ENCODE measurements at regions not wholly inside any gene's neighbourhood (a gene's known extent, or its start where the extent isn't known, plus 50 kb on each side); places are given as distances from the start of the nearest gene placed in this dataset.
"Not testable (repeated sequence)": the region's sequence is repeated elsewhere in the genome, so short reads cannot be mapped to it uniquely, and the experiment has no call there.

- no peak overlapping the region for H3K27ac ChIP-seq (ENCODE audit: low read depth in 1 of 2, low read length in 1 of 2)
- H3K27me3 ChIP-seq (ENCODE audit: control insufficient read depth in 2 of 2, insufficient read depth in 1 of 2, low read length in 1 of 2), result no peaks in the 10 kb centered on the region
- DNase-seq (ENCODE audit: low read depth in 6 of 9, low spot score in 9 of 9), result no peak
- no peaks in the 10 kb centered on the region for H3K4me1 ChIP-seq (ENCODE audit: control insufficient read depth in 2 of 2, insufficient read depth in 2 of 2, low read length in 2 of 2)
- H3K4me3 ChIP-seq (ENCODE audit: low read length in 2 of 2), result no peak overlapping the region
- 98% methylated on average over 8 of the region's 8 CpGs for WGBS
- H3K36me3 ChIP-seq (ENCODE audit: control insufficient read depth in 2 of 2, insufficient read depth in 2 of 2, low read length in 1 of 2), result no peaks in the 10 kb centered on the region
- H3K9me3 ChIP-seq (ENCODE audit: control insufficient read depth in 2 of 2, insufficient read depth in 1 of 2, low read length in 1 of 2), result no peaks in the 10 kb centered on the region
Observed at GRCh38 chr2:37753758-37754157, 82.3 kb upstream of the CDC42EP3 start.

- 95% methylated on average over 1 of the region's 1 CpG for WGBS
- H3K4me1 ChIP-seq (ENCODE audit: control insufficient read depth in 2 of 2, insufficient read depth in 2 of 2, low read length in 2 of 2); H3K27ac ChIP-seq (ENCODE audit: low read depth in 1 of 2, low read length in 1 of 2); H3K27me3 ChIP-seq (ENCODE audit: control insufficient read depth in 2 of 2, insufficient read depth in 1 of 2, low read length in 1 of 2); H3K9me3 ChIP-seq (ENCODE audit: control insufficient read depth in 2 of 2, insufficient read depth in 1 of 2, low read length in 1 of 2); H3K36me3 ChIP-seq (ENCODE audit: control insufficient read depth in 2 of 2, insufficient read depth in 2 of 2, low read length in 1 of 2); H3K4me3 ChIP-seq (ENCODE audit: low read length in 2 of 2); DNase-seq (ENCODE audit: low read depth in 6 of 9, low spot score in 9 of 9): not testable (repeated sequence)
Observed at GRCh38 chr2:37755961-37756559, 84.6 kb upstream of the CDC42EP3 start.

GRCh38 chr2:37757456-37757855 lies 86.0 kb upstream of the CDC42EP3 start:
- not testable (repeated sequence) for H3K9me3 ChIP-seq (ENCODE audit: control insufficient read depth in 2 of 2, insufficient read depth in 1 of 2, low read length in 1 of 2); DNase-seq (ENCODE audit: low read depth in 6 of 9, low spot score in 9 of 9); H3K27me3 ChIP-seq (ENCODE audit: control insufficient read depth in 2 of 2, insufficient read depth in 1 of 2, low read length in 1 of 2); H3K4me1 ChIP-seq (ENCODE audit: control insufficient read depth in 2 of 2, insufficient read depth in 2 of 2, low read length in 2 of 2); H3K27ac ChIP-seq (ENCODE audit: low read depth in 1 of 2, low read length in 1 of 2); H3K36me3 ChIP-seq (ENCODE audit: control insufficient read depth in 2 of 2, insufficient read depth in 2 of 2, low read length in 1 of 2); H3K4me3 ChIP-seq (ENCODE audit: low read length in 2 of 2)

- not testable (repeated sequence) for H3K36me3 ChIP-seq (ENCODE audit: control insufficient read depth in 2 of 2, insufficient read depth in 2 of 2, low read length in 1 of 2); H3K4me3 ChIP-seq (ENCODE audit: low read length in 2 of 2); H3K27me3 ChIP-seq (ENCODE audit: control insufficient read depth in 2 of 2, insufficient read depth in 1 of 2, low read length in 1 of 2); H3K27ac ChIP-seq (ENCODE audit: low read depth in 1 of 2, low read length in 1 of 2); DNase-seq (ENCODE audit: low read depth in 6 of 9, low spot score in 9 of 9); H3K4me1 ChIP-seq (ENCODE audit: control insufficient read depth in 2 of 2, insufficient read depth in 2 of 2, low read length in 2 of 2); H3K9me3 ChIP-seq (ENCODE audit: control insufficient read depth in 2 of 2, insufficient read depth in 1 of 2, low read length in 1 of 2)
- 98% methylated on average over 1 of the region's 1 CpG for WGBS
Observed at GRCh38 chr2:37758141-37758601, 86.7 kb upstream of the CDC42EP3 start.

GRCh38 chr2:37759989-37760388 lies 88.5 kb upstream of the CDC42EP3 start:
- DNase-seq (ENCODE audit: low read depth in 6 of 9, low spot score in 9 of 9), result not testable (repeated sequence)

GRCh38 chr2:37760471-37760870 lies 89.0 kb upstream of the CDC42EP3 start:
- H3K36me3 ChIP-seq (ENCODE audit: control insufficient read depth in 2 of 2, insufficient read depth in 2 of 2, low read length in 1 of 2), result no peaks in the 10 kb centered on the region
- no peaks in the 10 kb centered on the region for H3K27me3 ChIP-seq (ENCODE audit: control insufficient read depth in 2 of 2, insufficient read depth in 1 of 2, low read length in 1 of 2)
- H3K9me3 ChIP-seq (ENCODE audit: control insufficient read depth in 2 of 2, insufficient read depth in 1 of 2, low read length in 1 of 2), result no peaks in the 10 kb centered on the region
- WGBS, result 80% methylated on average over 6 of the region's 6 CpGs
- DNase-seq (ENCODE audit: low read depth in 6 of 9, low spot score in 9 of 9), result no peak
- H3K4me3 ChIP-seq (ENCODE audit: low read length in 2 of 2), result no peak overlapping the region
- H3K4me1 ChIP-seq (ENCODE audit: control insufficient read depth in 2 of 2, insufficient read depth in 2 of 2, low read length in 2 of 2), result no peaks in the 10 kb centered on the region
- H3K27ac ChIP-seq (ENCODE audit: low read depth in 1 of 2, low read length in 1 of 2), result no peak overlapping the region

More at GRCh38 chr2:37759989-37760388, 88.5 kb upstream of the CDC42EP3 start:
- H3K27me3 ChIP-seq (ENCODE audit: control insufficient read depth in 2 of 2, insufficient read depth in 1 of 2, low read length in 1 of 2); H3K27ac ChIP-seq (ENCODE audit: low read depth in 1 of 2, low read length in 1 of 2); H3K36me3 ChIP-seq (ENCODE audit: control insufficient read depth in 2 of 2, insufficient read depth in 2 of 2, low read length in 1 of 2); H3K4me3 ChIP-seq (ENCODE audit: low read length in 2 of 2); H3K4me1 ChIP-seq (ENCODE audit: control insufficient read depth in 2 of 2, insufficient read depth in 2 of 2, low read length in 2 of 2); H3K9me3 ChIP-seq (ENCODE audit: control insufficient read depth in 2 of 2, insufficient read depth in 1 of 2, low read length in 1 of 2): not testable (repeated sequence)
- WGBS, result 99% methylated on average over 1 of the region's 1 CpG

- not testable (repeated sequence) for H3K36me3 ChIP-seq (ENCODE audit: control insufficient read depth in 2 of 2, insufficient read depth in 2 of 2, low read length in 1 of 2); H3K9me3 ChIP-seq (ENCODE audit: control insufficient read depth in 2 of 2, insufficient read depth in 1 of 2, low read length in 1 of 2); H3K27me3 ChIP-seq (ENCODE audit: control insufficient read depth in 2 of 2, insufficient read depth in 1 of 2, low read length in 1 of 2); H3K4me3 ChIP-seq (ENCODE audit: low read length in 2 of 2); H3K27ac ChIP-seq (ENCODE audit: low read depth in 1 of 2, low read length in 1 of 2); DNase-seq (ENCODE audit: low read depth in 6 of 9, low spot score in 9 of 9); H3K4me1 ChIP-seq (ENCODE audit: control insufficient read depth in 2 of 2, insufficient read depth in 2 of 2, low read length in 2 of 2)
- 70% methylated on average over 2 of the region's 2 CpGs for WGBS
Observed at GRCh38 chr2:37762281-37762680, 90.8 kb upstream of the CDC42EP3 start.

GRCh38 chr2:37764739-37765138 lies 93.3 kb upstream of the CDC42EP3 start:
- Histone ChIP-seq H3K9me3 (ENCODE audit: control insufficient read depth in 2 of 2, insufficient read depth in 1 of 2, low read length in 1 of 2) (no peaks in the 10 kb centered on the region), H3K36me3 (ENCODE audit: control insufficient read depth in 2 of 2, insufficient read depth in 2 of 2, low read length in 1 of 2) (no peaks in the 10 kb centered on the region), H3K4me3 (ENCODE audit: low read length in 2 of 2) (no peak overlapping the region), H3K4me1 (ENCODE audit: control insufficient read depth in 2 of 2, insufficient read depth in 2 of 2, low read length in 2 of 2) (no peaks in the 10 kb centered on the region), H3K27ac (ENCODE audit: low read depth in 1 of 2, low read length in 1 of 2) (no peak overlapping the region), H3K27me3 (ENCODE audit: control insufficient read depth in 2 of 2, insufficient read depth in 1 of 2, low read length in 1 of 2) (no peaks in the 10 kb centered on the region)
- no peak for DNase-seq (ENCODE audit: low read depth in 6 of 9, low spot score in 9 of 9)
- 2% methylated on average over 2 of the region's 2 CpGs for WGBS

GRCh38 chr2:37766106-37766505 lies 94.7 kb upstream of the CDC42EP3 start:
- 94% methylated on average over 3 of the region's 3 CpGs for WGBS
- no peaks in the 10 kb centered on the region for H3K36me3 ChIP-seq (ENCODE audit: control insufficient read depth in 2 of 2, insufficient read depth in 2 of 2, low read length in 1 of 2)
- H3K4me1 ChIP-seq (ENCODE audit: control insufficient read depth in 2 of 2, insufficient read depth in 2 of 2, low read length in 2 of 2), result no peaks in the 10 kb centered on the region
- H3K9me3 ChIP-seq (ENCODE audit: control insufficient read depth in 2 of 2, insufficient read depth in 1 of 2, low read length in 1 of 2), result no peaks in the 10 kb centered on the region
- no peak overlapping the region for H3K4me3 ChIP-seq (ENCODE audit: low read length in 2 of 2)
- DNase-seq (ENCODE audit: low read depth in 6 of 9, low spot score in 9 of 9), result no peak
- no peaks in the 10 kb centered on the region for H3K27me3 ChIP-seq (ENCODE audit: control insufficient read depth in 2 of 2, insufficient read depth in 1 of 2, low read length in 1 of 2)
- no peak overlapping the region for H3K27ac ChIP-seq (ENCODE audit: low read depth in 1 of 2, low read length in 1 of 2)

GRCh38 chr2:37767046-37767445 lies 95.6 kb upstream of the CDC42EP3 start:
- Histone ChIP-seq H3K36me3 (ENCODE audit: control insufficient read depth in 2 of 2, insufficient read depth in 2 of 2, low read length in 1 of 2) (no peaks in the 10 kb centered on the region), H3K27me3 (ENCODE audit: control insufficient read depth in 2 of 2, insufficient read depth in 1 of 2, low read length in 1 of 2) (no peaks in the 10 kb centered on the region), H3K9me3 (ENCODE audit: control insufficient read depth in 2 of 2, insufficient read depth in 1 of 2, low read length in 1 of 2) (no peaks in the 10 kb centered on the region), H3K4me3 (ENCODE audit: low read length in 2 of 2) (no peak overlapping the region), H3K27ac (ENCODE audit: low read depth in 1 of 2, low read length in 1 of 2) (no peak overlapping the region), H3K4me1 (ENCODE audit: control insufficient read depth in 2 of 2, insufficient read depth in 2 of 2, low read length in 2 of 2) (no peaks in the 10 kb centered on the region)
- no peak for DNase-seq (ENCODE audit: low read depth in 6 of 9, low spot score in 9 of 9)

Data from thymus (tissue), 11 donors.